SK-N-MC (cell line): ENCODE measurements at regions not wholly inside any gene's neighbourhood (a gene's known extent, or its start where the extent isn't known, plus 50 kb on each side); places are given as distances from the start of the nearest gene placed in this dataset.

Experiments used
- EZH2 ChIP-seq: fragments of 200-600 bp; sonication (generic); IDR thresholded peaks from one replicate; pipeline ENCODE4 v1.6.1; 2017; ENCODE audit warnings: antibody characterized with exemption
- POLR2AphosphoS5 ChIP-seq: IDR thresholded peaks from 2 replicates; pipeline ENCODE4 v1.6.1; 2012; ENCODE audit warnings: mild to moderate bottlenecking, low read depth, low read length, borderline replicate concordance

DNA sequence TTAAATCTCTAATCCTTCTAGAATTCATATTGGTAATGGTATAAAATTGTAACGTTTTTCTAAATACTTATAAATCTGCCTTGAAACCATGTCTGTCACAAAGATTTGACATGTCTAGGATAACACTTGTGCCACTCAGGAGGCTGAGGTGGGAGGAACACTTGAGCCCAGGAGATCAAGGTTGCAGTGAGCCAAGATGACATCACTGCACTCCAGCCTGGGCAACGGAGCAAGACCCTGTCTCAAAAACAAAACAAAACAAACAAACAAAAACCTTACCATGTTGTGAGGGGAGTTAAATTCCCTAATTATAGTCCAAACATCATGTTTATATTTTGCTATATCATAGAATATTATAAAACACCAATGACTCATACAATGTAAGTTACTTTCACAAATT is 317.5 kb upstream of the SOX5 start:
- no peak for TF ChIP-seq EZH2
- TF ChIP-seq POLR2AphosphoS5 = no peak
